Spleen (tissue), 11 donors: ENCODE measurements at regions not wholly inside any gene's neighbourhood (a gene's known extent, or its start where the extent isn't known, plus 50 kb on each side); places are given as distances from the start of the nearest gene placed in this dataset.

Source experiments
- DNase-seq: peaks from one replicate; pipeline ENCODE4 v3.0.0-alpha.2; 2020
- H3K27ac ChIP-seq, 8 donors: fragments of 200-600 bp; sonication (generic) in 7 of 8; 1 replicate in 4 of 8; 2 replicates in 4 of 8; pipeline versions ENCODE4 v1.5.0 to v1.8.0; 2016 to 2021; ENCODE audit warnings: inconsistent platforms in 4 of 8, mild to moderate bottlenecking in 4 of 8, moderate library complexity in 1 of 8
- H3K27me3 ChIP-seq, 7 donors: fragments of 200-600 bp; sonication (generic) in 6 of 7; replicated peaks in 1 of 7; 1 replicate in 4 of 7; 2 replicates in 3 of 7; pipeline versions ENCODE4 v1.5.0 to v1.8.0; 2016 to 2021; ENCODE audit warnings: inconsistent platforms in 3 of 7, mild to moderate bottlenecking in 1 of 7
- H3K36me3 ChIP-seq, 6 donors: fragments of 200-600 bp; sonication (generic) in 5 of 6; 1 replicate in 4 of 6; 2 replicates in 2 of 6; pipeline versions ENCODE4 v1.5.0 to v1.8.0; 2016 to 2021; ENCODE audit warnings: inconsistent platforms in 2 of 6
- H3K4me1 ChIP-seq, 6 donors: fragments of 200-600 bp; sonication (generic) in 5 of 6; 1 replicate in 3 of 6; 2 replicates in 3 of 6; pipeline versions ENCODE4 v1.5.0 to v1.8.0; 2016 to 2021; ENCODE audit warnings: inconsistent platforms in 3 of 6
- H3K4me3 ChIP-seq, 8 donors: fragments of 200-600 bp; sonication (generic) in 7 of 8; 1 replicate in 4 of 8; 2 replicates in 4 of 8; pipeline versions ENCODE4 v1.5.0 to v1.8.0; 2016 to 2021; ENCODE audit warnings: inconsistent platforms in 4 of 8, mild to moderate bottlenecking in 4 of 8, moderate library complexity in 2 of 8
- H3K9me3 ChIP-seq, 8 donors: fragments of 200-600 bp; sonication (generic) in 7 of 8; 1 replicate in 4 of 8; 2 replicates in 4 of 8; pipeline versions ENCODE4 v1.5.0 to v1.8.0; 2016 to 2021; ENCODE audit warnings: inconsistent platforms in 4 of 8
- POLR2A ChIP-seq, 3 donors: fragments of 450-650 bp; IDR thresholded peaks; one replicate each; pipeline ENCODE4 v1.5.1; 2017; ENCODE audit warnings: antibody characterized with exemption in 3 of 3, mild to moderate bottlenecking in 1 of 3
- POLR2AphosphoS5 ChIP-seq, 3 donors: sonication (generic); formaldehyde crosslinking; IDR thresholded peaks; one replicate each; pipeline ENCODE4 v1.5.1; 2017; ENCODE audit warnings: antibody characterized with exemption in 3 of 3
- WGBS, 5 donors: extraction: QIAGEN DNeasy Blood & Tissue Kit in 3 of 5; methylation state at CpG; one replicate each; pipeline versions ENCODE4 v1.1.5 to v1.1.7; 2013 to 2018; 5-methylcytosine and 5-hydroxymethylcytosine counted together
- intact Hi-C: fragments of 100-400 bp; cut with DNase I; formaldehyde crosslinking; loops from one replicate; pipeline ENCODE4 v1.15.0; 2023; ENCODE audit warnings: low total_unique reads
- TF ChIP-seq, protein P1 (sequence below), 11 experiments: fragments of 200-600 bp in 7 of 11; fragments of 450-650 bp in 4 of 11; sonication (generic) in 4 of 11; IDR thresholded peaks in 8 of 11; conservative IDR thresholded peaks in 3 of 11; 1 replicate in 7 of 11; 2 replicates in 4 of 11; pipeline versions ENCODE4 v1.4.0 to v1.8.0; 2016 to 2021; ENCODE audit warnings: antibody characterized with exemption in 11 of 11, inconsistent platforms in 4 of 11, mild to moderate bottlenecking in 1 of 11
- donor health status: healthy with polysubstance abuse.
- donor health status: DM: no; HTN: no; CAD: no; lungs with moderate emphysema.
- donor health status: DM: no; HTN: no; CAD: no.
- donor health status: Bipolar disorder and iron deficiency.
- donor health status: healthy.
- donor health status: DM: no; HTN: no; CAD: no.
- donor health status: DM: yes; HTN: yes; CAD: no.

GRCh38 chr18:30057398-30057797, 985.1 kb downstream of the DSC3 start:
- H3K27ac ChIP-seq: no peak overlapping the region
- H3K4me1 ChIP-seq: no peaks in the 10 kb centered on the region
- no peaks in the 10 kb centered on the region for H3K36me3 ChIP-seq
- no peak overlapping the region for H3K4me3 ChIP-seq
- DNase-seq: no peak
- intact Hi-C loops: no loop called here
- TF ChIP-seq POLR2A (IDR thresholded peaks at IDR 0.05) (no peak), POLR2AphosphoS5 (IDR thresholded peaks at IDR 0.05) (no peak)
- TF ChIP-seq, protein P1, sequence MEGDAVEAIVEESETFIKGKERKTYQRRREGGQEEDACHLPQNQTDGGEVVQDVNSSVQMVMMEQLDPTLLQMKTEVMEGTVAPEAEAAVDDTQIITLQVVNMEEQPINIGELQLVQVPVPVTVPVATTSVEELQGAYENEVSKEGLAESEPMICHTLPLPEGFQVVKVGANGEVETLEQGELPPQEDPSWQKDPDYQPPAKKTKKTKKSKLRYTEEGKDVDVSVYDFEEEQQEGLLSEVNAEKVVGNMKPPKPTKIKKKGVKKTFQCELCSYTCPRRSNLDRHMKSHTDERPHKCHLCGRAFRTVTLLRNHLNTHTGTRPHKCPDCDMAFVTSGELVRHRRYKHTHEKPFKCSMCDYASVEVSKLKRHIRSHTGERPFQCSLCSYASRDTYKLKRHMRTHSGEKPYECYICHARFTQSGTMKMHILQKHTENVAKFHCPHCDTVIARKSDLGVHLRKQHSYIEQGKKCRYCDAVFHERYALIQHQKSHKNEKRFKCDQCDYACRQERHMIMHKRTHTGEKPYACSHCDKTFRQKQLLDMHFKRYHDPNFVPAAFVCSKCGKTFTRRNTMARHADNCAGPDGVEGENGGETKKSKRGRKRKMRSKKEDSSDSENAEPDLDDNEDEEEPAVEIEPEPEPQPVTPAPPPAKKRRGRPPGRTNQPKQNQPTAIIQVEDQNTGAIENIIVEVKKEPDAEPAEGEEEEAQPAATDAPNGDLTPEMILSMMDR (IDR thresholded peaks at IDR 0.05 in 8 of 11, conservative IDR thresholded peaks at IDR 0.05 in 3 of 11): no peak
- peaks cover 0 to 10% (median 0%) of the 10 kb centered on the region in 8 donors for H3K9me3 ChIP-seq
- H3K27me3 ChIP-seq: no peaks in the 10 kb centered on the region

- TF ChIP-seq POLR2A (IDR thresholded peaks at IDR 0.05) (no peak), POLR2AphosphoS5 (IDR thresholded peaks at IDR 0.05) (no peak)
- TF ChIP-seq, protein P1 (IDR thresholded peaks at IDR 0.05 in 8 of 11, conservative IDR thresholded peaks at IDR 0.05 in 3 of 11): no peak
- WGBS, 5 donors: 70 to 86% (median 79%) methylated on average over 2 of the region's 2 CpGs
- Histone ChIP-seq H3K27ac (no peak overlapping the region), H3K36me3 (no peaks in the 10 kb centered on the region), H3K27me3 (no peaks in the 10 kb centered on the region), H3K9me3 (peaks cover 0 to 10% (median 0%) of the 10 kb centered on the region in 8 donors), H3K4me3 (no peak overlapping the region), H3K4me1 (no peaks in the 10 kb centered on the region)
- DNase-seq: no peak
- intact Hi-C loops: no loop called here
Measured at GRCh38 chr18:30056528-30056927, 986.0 kb downstream of the DSC3 start.

GRCh38 chr18:30044496-30044895, 998.0 kb downstream of the DSC3 start:
- Histone ChIP-seq H3K9me3 (peaks cover 0 to 5% (median 0%) of the 10 kb centered on the region in 8 donors), H3K4me1 (no peaks in the 10 kb centered on the region), H3K27ac (no peak overlapping the region), H3K36me3 (no peaks in the 10 kb centered on the region), H3K27me3 (no peaks in the 10 kb centered on the region), H3K4me3 (no peak overlapping the region)
- DNase-seq: no peak
- intact Hi-C loops: no loop called here
- 67 to 84% (median 76%) methylated on average over 5 of the region's 5 CpGs for WGBS, 5 donors
- TF ChIP-seq POLR2AphosphoS5 (IDR thresholded peaks at IDR 0.05): no peak
- no peak for TF ChIP-seq POLR2A (IDR thresholded peaks at IDR 0.05)
- TF ChIP-seq, protein P1 (IDR thresholded peaks at IDR 0.05 in 8 of 11, conservative IDR thresholded peaks at IDR 0.05 in 3 of 11): no peak

DNA sequence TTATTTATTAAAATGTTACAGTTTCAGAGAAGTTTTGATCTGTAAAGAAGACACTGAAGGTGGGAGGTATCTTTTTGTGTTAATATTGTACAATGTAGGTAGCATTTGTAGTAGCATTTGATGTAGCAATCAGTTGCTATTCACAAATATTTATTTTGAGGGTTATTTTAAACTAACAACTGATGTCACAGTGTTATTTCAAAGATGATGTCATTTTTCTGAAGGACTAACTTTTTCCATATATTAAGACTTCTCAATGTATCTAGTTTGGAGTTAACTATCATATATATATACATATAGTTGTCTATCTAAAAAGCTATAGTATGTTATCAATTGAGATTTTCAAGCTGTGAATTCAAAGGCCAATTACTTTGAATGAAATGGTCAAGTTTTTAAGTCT, 1003.3 kb downstream of the DSC3 start:
- Histone ChIP-seq H3K4me1 (no peaks in the 10 kb centered on the region), H3K36me3 (no peaks in the 10 kb centered on the region), H3K27ac (no peak overlapping the region), H3K4me3 (no peak overlapping the region), H3K27me3 (no peaks in the 10 kb centered on the region), H3K9me3 (peaks cover 0 to 32% (median 26%) of the 10 kb centered on the region in 8 donors)
- no peak for DNase-seq
- TF ChIP-seq POLR2AphosphoS5 (IDR thresholded peaks at IDR 0.05) (no peak), POLR2A (IDR thresholded peaks at IDR 0.05) (no peak)
- intact Hi-C loops: no loop called here

DNA sequence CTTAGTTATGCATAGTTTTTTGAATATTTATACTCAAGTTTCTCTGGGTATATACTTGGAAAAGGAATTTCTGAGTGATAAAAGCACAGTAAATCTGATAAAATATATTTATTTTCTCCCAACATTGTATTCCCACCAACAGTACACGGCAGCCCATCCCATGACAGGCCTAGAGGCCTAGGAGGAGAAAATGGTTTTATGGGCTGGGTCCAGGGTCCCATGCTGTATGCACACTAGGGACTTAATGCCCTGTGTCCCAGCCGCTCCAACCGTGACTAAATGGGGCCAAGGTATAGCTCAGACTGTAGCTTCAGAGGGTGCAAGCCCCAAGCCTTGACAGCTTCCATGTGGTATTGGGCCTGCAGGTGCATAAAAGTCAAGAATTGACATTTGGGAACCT, 1007.7 kb downstream of the DSC3 start:
- Histone ChIP-seq H3K36me3 (no peaks in the 10 kb centered on the region), H3K9me3 (peaks cover 0 to 44% (median 25%) of the 10 kb centered on the region in 8 donors), H3K4me3 (no peak overlapping the region), H3K27ac (no peak overlapping the region), H3K4me1 (no peaks in the 10 kb centered on the region), H3K27me3 (no peaks in the 10 kb centered on the region)
- WGBS, 5 donors: 74 to 97% (median 87%) methylated on average over 3 of the region's 3 CpGs
- intact Hi-C loops: no loop called here
- no peak for DNase-seq
- no peak for TF ChIP-seq POLR2AphosphoS5 (IDR thresholded peaks at IDR 0.05)
- TF ChIP-seq, protein P1 (IDR thresholded peaks at IDR 0.05 in 8 of 11, conservative IDR thresholded peaks at IDR 0.05 in 3 of 11): no peak
